Hepatocyte (in vitro differentiated cells): ENCODE measurements at regions not wholly inside any gene's neighbourhood (a gene's known extent, or its start where the extent isn't known, plus 50 kb on each side); places are given as distances from the start of the nearest gene placed in this dataset.

Source experiments
- CTCF ChIP-seq: fragments of 200-600 bp; sonication (generic); IDR thresholded peaks from 2 replicates; pipeline ENCODE4 v1.5.1; 2016; ENCODE audit warnings: antibody characterized with exemption, mild to moderate bottlenecking; ENCODE audit not compliant: poor library complexity
- EZH2phosphoT487 ChIP-seq: fragments of 200-600 bp; sonication (generic); IDR thresholded peaks from one replicate; pipeline ENCODE4 v1.6.1; 2018; ENCODE audit warnings: antibody characterized with exemption, mild to moderate bottlenecking, low read depth, moderate library complexity; ENCODE audit not compliant: unreplicated experiment, severe bottlenecking

DNA sequence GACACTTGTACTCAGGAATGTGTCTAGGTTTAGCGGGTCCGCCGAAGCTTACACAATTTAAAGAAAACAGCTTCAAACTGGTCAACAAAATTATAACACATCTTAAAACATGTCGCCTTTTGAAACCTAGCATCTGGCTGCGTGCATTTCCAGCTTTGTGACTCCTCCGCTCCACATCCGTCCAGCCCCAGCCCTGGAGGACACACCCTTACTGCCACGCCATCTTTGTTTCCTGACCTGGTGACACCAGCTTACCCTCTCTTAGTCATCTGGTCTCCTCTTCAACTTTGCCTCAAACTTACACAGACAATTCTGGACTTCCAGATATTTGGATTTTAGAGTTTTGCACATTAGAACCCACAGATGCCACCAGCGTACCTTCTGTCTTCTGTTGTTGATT, 198.7 kb upstream of the VSTM2A start:
- TF ChIP-seq CTCF = no peak
- TF ChIP-seq EZH2phosphoT487 = no peak
